ENCODE measurements at regions not wholly inside any gene's neighbourhood (a gene's known extent, or its start where the extent isn't known, plus 50 kb on each side); places are given as distances from the start of the nearest gene placed in this dataset.

- no peak for TF ChIP-seq CTCF (IDR thresholded peaks at IDR 0.05; ENCODE audit: borderline replicate concordance, extremely low read depth, low read length, poor library complexity, severe bottlenecking)
- TF ChIP-seq EZH2 (IDR thresholded peaks at IDR 0.05; ENCODE audit: borderline replicate concordance, low read depth, low read length, severe bottlenecking) = no peak
These were observed 287.5 kb upstream of the NPVF start for GRCh38 chr7:25515633-25516275.
